Activated CD8-positive, alpha-beta memory T cell treated with anti-CD3 and anti-CD28 coated beads for 24 hours (primary cell): ENCODE measurements at regions not wholly inside any gene's neighbourhood (a gene's known extent, or its start where the extent isn't known, plus 50 kb on each side); places are given as distances from the start of the nearest gene placed in this dataset.

ENCODE experiments used
- DNase-seq: peaks from one replicate; pipeline ENCODE4 v3.0.0-alpha.2; 2020

DNA sequence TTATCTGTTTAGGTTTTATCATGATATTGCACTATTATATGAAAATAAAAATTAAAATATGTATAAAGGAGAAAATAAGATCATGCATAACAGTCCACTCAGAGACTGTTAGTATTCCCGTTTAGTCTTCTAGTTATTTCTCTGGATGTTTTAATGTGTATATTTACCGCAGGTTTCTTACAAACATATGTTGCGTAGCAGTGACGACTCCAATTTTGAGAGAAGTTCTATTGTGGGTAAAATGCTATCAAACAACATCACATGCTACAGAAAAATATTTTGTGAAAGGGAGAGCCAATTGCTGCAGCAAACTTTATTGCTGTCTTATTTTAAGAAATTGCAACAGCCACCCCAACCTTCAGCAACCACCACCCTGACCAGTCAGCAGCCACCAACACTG is 72.4 kb upstream of the NXT1 start:
- no peak for DNase-seq

DNA sequence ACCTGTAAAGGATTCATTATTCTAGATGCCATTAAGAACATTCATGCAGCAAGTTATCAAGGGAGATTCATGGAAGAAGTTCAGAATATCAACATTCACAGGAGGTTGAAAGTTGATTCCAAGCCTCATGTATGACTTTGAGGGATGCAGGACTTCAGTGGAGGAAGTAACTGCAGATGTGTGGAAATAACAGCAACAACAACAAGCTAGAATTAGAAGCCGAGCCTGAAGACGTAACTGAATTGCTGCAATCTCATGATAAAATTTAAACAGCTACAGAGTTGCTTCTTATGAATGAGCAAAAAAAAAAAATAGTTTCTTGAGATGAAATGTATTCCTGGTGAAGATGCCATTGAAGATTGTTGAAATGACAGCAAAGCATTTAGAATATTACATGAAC is 73.3 kb upstream of the NXT1 start:
- DNase-seq = no peak

- DNase-seq = no peak
Observed at GRCh38 chr20:23273776-23274175, 76.8 kb upstream of the NXT1 start.

DNA sequence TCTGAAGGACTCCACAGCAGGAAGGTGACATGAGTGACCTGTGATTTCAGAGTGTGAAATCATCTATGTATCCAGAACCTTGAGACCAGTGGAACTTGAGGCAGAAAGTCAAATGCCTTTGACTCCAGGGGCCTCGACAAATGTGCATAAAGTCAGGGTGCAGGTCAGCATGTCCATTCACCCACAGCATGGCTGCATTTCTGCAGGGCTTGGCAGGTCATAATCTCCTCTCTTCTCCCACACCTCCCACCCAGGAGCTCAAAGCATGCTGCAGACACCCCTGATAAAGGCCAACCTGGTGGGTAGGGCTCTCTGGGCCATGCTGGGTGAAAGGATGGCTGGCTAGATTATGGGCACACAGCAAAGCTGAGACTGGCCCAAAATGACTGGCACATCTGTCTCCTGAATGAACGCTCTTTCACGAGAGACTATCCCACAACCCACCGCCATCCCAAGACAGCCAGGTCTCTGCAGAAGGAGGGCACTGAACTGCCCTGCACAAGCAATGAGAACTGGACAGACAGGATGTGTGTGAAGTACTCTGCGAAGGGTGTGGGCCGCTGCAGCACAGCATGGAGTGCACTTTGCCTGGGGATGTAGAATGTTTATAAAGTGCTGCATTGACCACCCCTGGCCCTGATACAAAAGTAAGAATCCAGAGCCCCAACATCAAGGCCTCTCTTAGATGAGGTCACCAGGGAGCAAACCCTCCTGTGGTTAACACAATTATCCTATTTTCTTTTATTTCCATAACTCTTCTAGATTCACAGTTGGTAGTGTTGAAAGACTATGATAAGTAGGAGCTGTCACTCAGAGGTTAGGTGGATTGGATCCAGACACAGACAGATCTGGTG is 78.2 kb upstream of the NXT1 start:
- no peak for DNase-seq

DNA sequence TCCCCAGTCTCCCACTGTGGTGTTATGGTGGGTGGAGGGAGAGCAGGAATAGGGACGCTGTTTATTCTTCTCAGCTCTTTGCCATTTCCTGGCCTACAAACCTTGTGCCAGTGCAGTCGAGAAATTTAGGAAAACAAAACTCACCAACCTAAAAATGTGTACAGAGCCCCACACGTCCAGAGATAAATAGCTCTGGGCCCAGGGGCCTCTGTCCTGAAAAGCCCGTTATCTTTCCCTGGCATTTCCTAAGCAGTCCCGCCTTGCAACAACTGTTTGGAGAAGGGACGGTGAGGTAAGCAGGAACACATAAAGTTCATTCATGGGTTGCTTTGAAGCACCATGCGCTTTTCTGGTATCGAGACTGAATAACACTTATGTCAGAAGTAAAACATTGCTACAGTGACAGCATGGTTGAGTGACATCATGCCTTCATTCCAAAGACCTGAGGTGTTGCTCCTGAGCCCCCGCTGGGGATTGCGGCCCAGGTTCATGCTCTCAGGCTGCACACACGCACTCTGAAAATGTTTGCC is 80.1 kb upstream of the NXT1 start:
- DNase-seq = no peak

DNA sequence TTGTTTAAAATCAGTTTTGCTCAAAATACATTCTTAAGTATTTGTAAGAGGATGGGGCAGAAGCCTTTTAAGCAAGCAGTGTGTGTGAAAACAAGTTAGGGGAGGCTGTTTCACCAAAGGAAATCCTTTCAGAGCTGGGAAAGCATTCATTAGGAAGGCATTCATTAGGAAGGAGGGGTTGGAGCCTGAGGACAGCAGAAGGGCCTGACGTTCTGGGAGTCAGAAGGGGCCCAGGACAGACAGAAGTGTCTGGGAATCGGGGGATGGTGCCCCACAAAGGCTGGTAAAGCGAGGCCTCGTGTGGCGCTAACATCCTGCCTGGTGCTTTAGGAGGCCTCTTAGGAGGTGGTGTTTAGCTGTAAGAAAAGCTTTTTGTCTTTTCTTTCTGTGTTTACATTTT is 80.6 kb upstream of the NXT1 start:
- no peak for DNase-seq

DNA sequence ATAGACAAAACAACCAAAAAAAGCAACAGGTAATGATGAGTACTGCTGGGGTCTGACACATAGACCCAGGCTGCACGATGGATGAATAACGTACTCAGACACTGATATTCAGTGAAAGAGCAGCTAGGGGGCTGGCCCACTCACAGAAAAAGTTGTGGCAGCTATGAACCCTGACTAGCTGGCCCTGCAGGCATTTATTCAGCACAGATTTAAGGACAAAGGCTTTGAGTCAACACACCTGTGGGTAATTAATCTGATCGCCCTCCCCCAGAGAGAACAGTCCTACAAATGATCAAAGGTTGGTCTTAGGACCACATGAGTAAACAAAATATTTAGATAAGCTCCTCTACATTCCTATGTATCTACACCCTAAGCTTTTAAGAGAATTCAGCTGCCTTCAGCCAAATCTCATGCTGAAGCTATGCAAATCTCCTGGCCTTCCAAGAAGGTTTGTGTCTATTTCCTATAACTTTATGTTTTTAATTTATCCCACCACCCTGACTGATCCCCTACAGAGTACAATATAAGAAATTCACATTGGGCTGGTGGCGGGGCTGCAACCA is 81.7 kb upstream of the NXT1 start:
- DNase-seq = no peak

DNA sequence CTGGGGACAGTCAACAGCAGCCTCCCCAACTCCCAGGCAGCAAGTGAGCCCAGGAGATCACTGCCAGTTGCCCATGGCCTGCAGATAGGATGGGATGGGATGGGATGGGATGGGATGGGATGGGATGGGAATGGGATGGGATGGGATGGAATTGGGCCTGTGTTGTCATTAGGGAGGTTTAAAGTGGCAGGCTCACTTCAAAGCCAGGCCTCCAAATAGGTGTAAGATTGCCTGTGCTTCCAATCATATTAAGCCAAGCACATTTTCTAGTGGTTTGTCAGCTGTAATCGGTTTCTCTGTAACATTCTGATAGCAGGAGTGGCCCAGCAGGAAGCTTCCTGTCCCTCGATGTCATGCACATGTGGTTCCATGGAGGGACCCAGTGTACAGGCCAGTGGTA is 82.7 kb upstream of the NXT1 start:
- DNase-seq = no peak

- no peak for DNase-seq
Observed at GRCh38 chr20:23266530-23267398, 83.8 kb upstream of the NXT1 start.

- no peak for DNase-seq
Observed at GRCh38 chr20:23265226-23265625, 85.4 kb upstream of the NXT1 start.

DNA sequence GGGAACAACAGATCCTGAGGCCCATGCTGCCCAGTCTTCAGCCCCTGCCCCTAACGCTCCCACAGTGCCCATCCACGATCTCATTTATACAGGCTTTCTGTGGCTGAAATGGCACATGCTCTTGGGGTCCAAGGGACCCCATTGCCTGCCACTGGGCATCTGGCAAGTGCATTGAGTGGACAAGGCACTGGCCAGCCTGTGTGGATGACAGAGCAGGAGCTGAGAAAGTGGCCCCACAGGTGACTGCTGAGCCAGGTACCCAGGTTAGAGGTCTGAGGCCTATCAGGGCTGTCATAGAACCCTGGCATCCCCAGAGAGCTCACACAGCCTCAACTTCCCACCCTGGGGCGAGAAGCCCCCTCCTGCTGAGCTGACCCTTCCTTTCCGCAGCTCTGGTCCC is 86.0 kb upstream of the NXT1 start:
- no peak for DNase-seq

DNA sequence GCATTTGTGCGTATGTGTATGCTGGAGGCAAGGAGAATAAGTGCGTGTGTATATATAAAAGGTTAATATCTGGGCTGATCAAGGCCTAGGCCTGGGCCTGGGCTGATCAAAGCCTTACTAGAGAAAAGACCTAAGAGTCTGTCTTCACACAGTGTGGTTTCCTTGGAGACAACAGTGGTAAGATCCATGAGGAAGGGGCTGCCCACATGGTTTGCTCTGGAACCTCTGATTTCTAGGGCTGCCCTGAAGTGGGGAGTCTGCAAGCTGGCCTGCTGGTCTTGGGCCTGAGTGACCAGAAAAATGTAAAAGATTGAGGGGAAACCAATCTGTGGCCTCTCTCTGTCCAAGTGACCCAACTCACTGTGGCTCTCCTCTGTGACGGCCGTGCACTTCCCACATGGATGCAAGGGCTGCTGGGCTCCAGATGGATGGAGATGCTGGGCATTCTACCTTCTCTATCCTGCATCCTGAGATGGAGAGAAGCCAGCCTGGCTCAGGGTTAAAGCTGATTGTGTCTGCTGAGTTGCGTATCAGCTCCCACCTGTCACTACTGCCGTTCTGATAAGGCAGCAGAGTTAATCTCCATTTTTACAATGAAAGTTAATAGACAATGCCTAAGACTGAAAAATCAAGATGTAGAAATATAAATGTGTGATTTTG is 90.3 kb upstream of the NXT1 start:
- DNase-seq = no peak

DNA sequence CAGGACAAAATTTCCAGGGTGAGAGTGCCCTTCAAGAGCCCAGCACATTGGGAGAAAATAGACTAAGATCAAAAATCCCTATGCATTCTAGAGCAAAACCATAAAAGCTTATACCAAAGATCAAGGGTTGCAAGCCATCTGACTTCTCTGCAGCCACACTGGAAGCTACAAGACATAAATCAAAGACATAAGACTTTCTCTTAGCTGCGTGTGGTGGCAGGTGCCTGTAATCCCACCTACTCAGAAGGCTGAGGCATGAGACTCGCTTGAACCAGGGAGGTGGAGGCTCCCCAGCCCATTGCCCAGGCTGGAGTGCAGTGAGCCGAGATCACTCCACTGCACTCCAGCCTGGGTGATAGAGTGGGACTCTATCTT is 91.9 kb upstream of the NXT1 start:
- DNase-seq = no peak

GRCh38 chr20:23257848-23258746 is 92.5 kb upstream of the NXT1 start:
- no peak for DNase-seq

GRCh38 chr20:23257106-23257761 is 93.4 kb upstream of the NXT1 start:
- DNase-seq = no peak

DNA sequence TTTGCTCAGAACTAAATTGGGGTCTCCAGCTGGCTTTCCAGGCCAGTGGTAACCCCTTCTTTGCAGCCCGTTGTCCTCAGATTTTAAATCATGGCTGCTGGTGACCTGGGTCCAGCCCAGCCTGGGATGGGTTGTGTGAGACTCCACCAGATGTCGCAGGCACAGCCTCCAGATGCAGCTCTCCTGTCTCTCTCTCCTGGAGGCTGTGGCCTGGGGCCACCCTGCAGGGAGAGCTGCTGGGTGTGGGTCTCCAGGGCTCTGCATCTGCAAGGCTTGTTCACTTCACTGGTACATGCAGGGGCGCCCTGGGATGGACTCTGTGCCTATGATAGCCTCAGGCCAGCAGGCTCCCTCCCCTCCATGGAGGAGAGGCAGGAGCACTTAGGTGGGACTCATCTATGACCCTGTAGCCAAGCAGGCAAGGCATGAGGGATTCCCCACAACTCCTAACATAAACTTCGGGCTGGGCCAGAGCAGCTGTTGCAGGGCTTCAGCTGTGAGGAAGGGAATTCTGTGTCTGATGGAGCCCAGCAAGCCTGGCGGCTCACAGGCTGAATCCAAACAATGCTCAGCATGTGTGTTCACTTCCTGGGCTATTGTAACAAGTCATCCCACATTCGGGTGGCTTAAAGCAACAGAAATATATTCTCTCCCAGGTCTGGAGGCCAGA is 94.7 kb upstream of the NXT1 start:
- no peak for DNase-seq

GRCh38 chr20:23255106-23255505 is 95.5 kb upstream of the NXT1 start:
- DNase-seq = no peak

- DNase-seq = no peak
Observed at GRCh38 chr20:23254505-23254904, 96.1 kb upstream of the NXT1 start.

DNA sequence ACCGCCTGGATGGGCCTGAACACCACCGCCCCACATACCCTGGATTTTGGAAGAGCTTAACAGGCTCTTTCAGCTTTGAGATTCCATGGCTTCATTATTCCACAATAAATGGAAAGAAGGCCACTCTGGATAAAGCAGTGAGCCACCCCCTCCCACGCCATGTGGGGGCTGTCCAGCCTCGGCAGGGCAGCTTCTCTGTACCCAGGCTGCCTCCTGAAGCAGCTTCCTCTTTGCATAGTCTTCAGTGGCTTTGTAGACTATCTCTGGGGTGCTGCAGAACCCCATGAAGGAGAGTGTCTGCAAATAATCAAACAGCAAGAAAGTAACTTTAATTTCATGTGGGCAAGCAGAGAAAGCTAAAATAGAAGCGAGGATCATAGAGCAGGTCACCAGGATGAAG is 96.6 kb upstream of the NXT1 start:
- DNase-seq = no peak

DNA sequence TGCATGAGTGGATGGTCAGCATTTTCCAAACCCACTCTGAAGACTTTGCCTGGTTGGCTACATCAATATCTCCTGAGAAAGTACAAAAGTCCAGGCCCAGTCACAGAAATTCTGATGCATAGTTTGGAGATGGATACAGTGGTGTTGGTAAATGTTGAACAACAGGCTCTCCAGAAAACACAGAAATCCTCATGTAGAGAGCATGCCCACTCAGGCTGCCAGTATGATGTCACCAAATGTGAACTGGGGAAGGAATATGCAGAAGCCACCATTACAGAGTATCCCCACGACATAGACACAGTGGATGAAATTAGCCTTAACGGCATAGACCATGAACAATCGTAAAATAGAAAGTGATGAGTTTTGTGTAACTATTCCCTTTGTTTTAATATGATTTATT is 97.1 kb upstream of the NXT1 start:
- DNase-seq = no peak

GRCh38 chr20:23251779-23252178 is 98.8 kb upstream of the NXT1 start:
- no peak for DNase-seq
